HuH-7.5 (cell line): ENCODE measurements at regions not wholly inside any gene's neighbourhood (a gene's known extent, or its start where the extent isn't known, plus 50 kb on each side); places are given as distances from the start of the nearest gene placed in this dataset.
"Not testable (repeated sequence)": the region's sequence is repeated elsewhere in the genome, so short reads cannot be mapped to it uniquely, and the experiment has no call there.

Experiments used
- DNase-seq: peaks from one replicate; pipeline ENCODE4 v3.0.0; 2011; ENCODE audit warnings: low spot score

DNA sequence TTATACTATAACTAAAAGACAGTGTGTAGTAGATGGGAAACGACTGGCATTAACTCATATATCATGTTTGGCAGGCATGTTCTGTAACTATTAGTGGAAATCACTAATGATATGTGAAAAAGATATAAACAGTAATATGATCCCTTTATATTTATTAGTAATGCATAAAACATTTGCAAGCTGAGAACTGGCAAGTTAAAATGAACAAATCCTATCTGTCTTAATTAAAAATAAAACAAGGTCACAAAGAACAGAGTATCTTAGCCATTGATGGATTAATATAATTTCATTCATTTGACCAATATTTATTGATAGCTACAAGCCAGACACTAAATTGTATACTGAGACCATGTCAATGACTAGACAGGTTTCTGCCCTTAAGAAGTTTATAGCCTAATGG lies 154.5 kb downstream of the CRPPA start:
- no peak for DNase-seq

GRCh38 chr7:16266470-16266869 lies 154.9 kb downstream of the CRPPA start:
- DNase-seq = not testable (repeated sequence)

DNA sequence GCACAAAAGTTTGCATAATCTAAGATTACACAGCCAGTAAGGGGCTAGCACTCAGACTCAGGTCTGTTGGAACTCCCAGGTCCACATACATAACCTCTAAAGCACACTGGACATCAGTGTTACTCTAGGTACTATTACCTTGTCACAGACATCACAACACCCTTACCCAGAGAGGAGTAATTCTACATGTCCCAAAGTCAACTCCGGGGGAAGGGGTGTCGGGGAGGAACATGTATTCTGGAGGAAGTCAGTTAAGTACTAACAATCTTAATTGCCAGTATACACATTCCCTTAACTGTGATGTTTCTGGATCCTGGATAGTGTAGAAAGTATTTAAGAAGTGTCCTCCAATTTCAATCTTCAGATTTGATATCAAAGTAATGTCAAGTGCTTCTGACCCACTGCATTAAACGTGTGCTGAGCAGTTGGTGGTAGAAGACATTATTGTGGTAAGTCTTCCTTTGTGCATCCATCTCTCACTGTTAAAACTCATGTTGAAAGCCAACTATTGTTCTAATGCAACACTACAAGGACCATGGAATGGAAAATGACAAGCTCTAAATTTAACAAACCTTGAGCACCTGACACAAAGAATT lies 155.4 kb downstream of the CRPPA start:
- DNase-seq = no peak

GRCh38 chr7:16264823-16265804 lies 156.2 kb downstream of the CRPPA start:
- DNase-seq = no peak

DNA sequence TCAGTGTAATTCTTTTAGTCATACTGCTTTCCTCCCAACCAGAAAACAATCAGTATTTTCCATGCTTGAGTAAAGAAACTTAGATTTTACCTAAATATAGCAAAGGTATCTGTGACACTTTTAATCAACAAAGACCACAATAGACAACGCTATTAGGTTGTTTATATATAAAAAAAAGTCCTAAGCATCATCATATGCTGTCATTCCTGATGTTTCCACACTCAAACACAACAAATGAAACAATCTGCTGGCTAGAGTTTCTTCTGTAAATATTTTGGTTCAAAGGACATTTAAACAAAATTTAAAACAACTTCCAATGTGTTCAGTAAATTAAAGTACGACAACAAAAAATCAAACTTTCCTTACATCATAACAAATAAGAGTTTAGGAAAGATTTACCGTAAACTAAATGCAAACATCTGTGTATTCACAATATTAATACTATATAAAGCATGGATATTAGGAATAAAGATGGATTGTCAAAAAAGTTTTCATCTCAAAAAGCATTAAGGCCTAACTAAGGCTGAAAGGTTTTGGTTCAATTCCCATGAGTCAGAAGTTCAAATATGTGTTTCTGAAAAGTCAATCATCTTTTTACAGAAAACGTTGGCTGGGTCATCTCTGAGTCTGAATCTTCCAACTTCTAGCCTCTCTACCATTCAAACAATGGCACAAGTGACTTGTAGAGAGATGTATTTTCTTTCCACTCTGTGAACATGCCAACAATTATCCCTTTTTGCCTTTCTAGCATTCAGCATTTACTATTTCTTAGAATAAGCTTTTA lies 157.1 kb downstream of the CRPPA start:
- no peak for DNase-seq

DNA sequence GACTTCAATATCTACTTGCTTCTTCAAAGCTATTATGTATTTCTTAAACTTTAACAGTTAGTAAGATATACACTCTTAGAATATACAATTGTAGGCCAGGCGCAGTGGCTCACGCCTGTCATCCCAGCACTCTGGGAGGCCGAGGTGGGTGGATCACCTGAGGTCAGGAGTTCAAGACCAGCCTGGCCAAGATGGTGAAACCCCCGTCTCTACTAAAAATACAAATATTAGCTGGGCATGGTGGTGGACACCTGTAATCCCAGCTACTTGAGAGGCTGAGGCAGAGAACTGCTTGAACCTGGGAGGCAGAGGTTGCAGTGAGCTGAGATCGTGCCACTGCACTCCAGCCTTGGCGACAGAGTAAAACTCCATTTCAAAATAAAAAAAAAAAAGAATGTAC lies 158.0 kb downstream of the CRPPA start:
- DNase-seq = not testable (repeated sequence)

DNA sequence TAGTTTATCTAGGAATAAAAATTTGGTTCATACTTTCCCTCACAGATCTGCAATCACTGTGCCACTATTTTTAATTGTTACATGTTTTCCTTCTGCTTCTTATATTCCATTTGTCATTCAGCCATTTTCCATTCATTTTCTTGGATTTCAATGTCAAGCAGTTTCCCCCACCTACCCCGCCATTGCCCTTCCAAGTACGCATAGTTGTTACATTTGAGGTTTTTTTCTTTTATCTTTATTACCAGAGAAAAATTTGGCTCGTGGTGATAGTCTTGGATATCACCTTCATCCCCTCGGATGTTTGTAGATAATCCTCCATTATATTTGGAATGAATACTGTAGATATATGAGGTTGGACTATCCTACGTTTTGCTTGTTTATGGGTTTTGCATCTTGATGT lies 159.7 kb downstream of the CRPPA start:
- DNase-seq = no peak

GRCh38 chr7:16261100-16261499 lies 160.2 kb downstream of the CRPPA start:
- no peak for DNase-seq

GRCh38 chr7:16260236-16260728 lies 161.1 kb downstream of the CRPPA start:
- no peak for DNase-seq

DNA sequence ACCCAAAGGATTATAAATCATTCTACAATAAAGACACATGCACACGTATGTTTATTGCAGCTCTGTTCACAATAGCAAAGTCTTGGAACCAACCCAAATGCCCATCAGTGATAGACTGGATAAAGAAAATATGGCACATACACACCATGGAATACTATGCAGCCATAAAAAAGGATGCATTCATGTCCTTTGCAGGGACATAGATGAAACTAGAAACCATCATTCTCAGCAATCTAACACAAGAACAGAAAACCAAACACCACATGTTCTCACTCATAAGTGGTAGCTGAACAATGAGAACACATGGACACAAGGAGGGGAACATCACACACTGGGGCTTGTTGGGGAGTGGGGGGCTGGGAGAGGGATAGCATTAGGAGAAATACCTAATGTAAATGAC lies 164.9 kb downstream of the CRPPA start:
- not testable (repeated sequence) for DNase-seq

DNA sequence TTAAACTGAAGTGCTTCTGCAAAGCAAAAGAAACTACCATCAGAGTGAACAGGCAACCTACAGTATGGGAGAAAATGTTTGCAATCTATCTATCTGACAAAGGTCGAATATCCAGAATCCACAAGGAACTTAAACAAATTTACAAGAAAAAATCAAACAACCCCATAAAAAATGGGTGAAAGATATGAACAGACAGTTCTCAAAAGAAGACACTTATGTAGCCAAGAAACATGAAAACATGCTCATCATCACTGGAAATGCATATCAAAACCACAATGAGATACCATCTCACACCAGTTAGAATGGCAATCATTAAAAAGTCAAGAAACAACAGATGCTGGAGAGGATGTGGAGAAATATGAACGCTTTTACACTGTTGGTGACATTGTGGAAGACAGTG lies 165.4 kb downstream of the CRPPA start:
- not testable (repeated sequence) for DNase-seq

DNA sequence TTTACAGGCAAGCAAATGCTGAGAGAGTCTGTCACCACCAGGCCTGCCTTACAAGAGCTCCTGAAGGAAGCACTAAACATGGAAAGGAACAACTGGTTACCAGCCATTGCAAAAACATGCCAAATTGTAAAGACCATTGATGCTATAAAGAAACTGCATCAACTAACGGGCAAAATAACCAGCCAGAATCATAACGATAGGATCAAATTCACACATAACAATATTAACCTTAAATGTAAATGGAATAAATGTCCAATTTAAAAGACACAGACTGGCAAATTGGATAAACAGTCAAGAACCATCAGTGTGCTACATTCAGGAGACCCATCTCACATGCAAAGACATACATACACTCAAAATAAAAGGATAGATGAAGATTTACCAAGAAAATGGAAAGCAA lies 170.7 kb downstream of the CRPPA start:
- DNase-seq = not testable (repeated sequence)

- not testable (repeated sequence) for DNase-seq
Observed at GRCh38 chr7:16249204-16249603, 172.1 kb downstream of the CRPPA start.

GRCh38 chr7:16248556-16248955 lies 172.8 kb downstream of the CRPPA start:
- not testable (repeated sequence) for DNase-seq

- DNase-seq = no peak
Observed at GRCh38 chr7:16244469-16244868, 176.9 kb downstream of the CRPPA start.

DNA sequence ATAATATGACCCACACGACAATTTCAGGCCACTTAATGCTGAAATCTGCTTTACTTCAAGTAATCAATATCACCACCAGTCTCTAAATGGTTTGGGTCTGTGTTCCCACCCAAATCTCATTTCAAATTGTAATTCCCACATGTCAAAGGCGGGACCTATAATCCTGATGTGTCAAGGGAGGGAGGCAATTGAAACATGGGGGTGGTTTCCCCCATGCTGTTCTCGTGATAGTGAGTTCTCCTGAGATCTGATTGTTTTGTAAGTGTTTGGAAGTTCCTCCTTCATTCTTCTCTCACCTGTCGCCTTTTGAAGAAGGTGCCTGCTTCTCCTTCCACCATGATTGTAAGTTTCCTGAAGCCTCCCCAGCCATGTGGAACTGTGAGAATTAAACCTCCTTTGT lies 178.4 kb downstream of the CRPPA start:
- DNase-seq = no peak

GRCh38 chr7:16241017-16241416 lies 180.3 kb downstream of the CRPPA start:
- no peak for DNase-seq

DNA sequence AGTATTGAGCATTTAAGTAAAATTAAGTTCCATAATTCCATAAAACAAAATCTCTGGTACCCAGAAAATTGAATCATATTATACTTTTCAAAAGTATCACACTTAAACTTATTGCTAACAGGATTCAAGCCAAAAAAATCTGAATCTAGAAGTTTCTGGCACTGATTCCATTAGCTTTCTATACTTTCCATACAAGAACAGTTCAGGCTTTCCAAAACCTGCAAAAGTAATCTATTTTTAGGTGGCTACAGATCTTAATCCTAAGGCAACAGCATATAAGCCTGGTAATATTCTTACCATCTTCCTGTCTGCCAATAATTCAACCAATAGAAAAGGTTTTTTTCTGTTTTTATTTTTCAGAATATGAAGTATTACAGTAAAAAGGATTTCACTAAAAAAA lies 185.0 kb downstream of the CRPPA start:
- DNase-seq = no peak

- DNase-seq = no peak
Observed at GRCh38 chr7:16235147-16236114, 185.9 kb downstream of the CRPPA start.

GRCh38 chr7:16234493-16235146 lies 186.7 kb downstream of the CRPPA start:
- DNase-seq = no peak

DNA sequence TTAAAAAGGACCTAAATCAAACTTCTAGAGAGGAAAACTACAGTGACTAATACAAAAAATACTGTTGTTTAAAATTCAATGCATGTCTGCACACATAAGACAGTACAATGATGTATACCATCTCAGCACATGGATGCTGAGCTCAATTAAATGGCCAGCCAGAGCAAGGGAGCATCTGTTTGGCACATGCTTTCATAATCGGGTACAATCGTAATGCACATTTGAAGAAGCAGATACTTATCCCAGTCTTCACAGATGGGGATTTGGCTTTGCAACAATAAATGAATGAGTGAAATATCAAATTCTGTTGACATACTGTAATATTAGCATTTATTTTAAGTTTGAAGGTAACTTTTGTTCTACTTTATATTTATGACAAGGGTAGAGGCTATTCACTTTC lies 187.8 kb downstream of the CRPPA start:
- DNase-seq = no peak
